Brain microvascular endothelial cell (primary cell): ENCODE measurements at regions not wholly inside any gene's neighbourhood (a gene's known extent, or its start where the extent isn't known, plus 50 kb on each side); places are given as distances from the start of the nearest gene placed in this dataset.

Experiments used
- DNase-seq: peaks from one replicate; pipeline ENCODE4 v3.0.0-alpha.2; 2020
- H3K27ac ChIP-seq: fragments of 250-450 bp; sonication (Bioruptor Pico); 2 replicates; pipeline ENCODE4 v1.5.1; 2020; ENCODE audit warnings: mild to moderate bottlenecking, moderate library complexity
- H3K27me3 ChIP-seq: fragments of 250-450 bp; sonication (Bioruptor Pico); replicated peaks from 2 replicates; pipeline ENCODE4 v1.5.1; 2020; ENCODE audit warnings: mild to moderate bottlenecking
- H3K36me3 ChIP-seq: fragments of 250-450 bp; sonication (Bioruptor Pico); replicated peaks from 2 replicates; pipeline ENCODE4 v1.5.1; 2020; ENCODE audit warnings: mild to moderate bottlenecking
- H3K4me3 ChIP-seq: 2 replicates; pipeline ENCODE4 v1.5.1; 2011; ENCODE audit warnings: low read depth, mild to moderate bottlenecking, control low read depth, low read length, moderate library complexity
- CTCF ChIP-seq: IDR thresholded peaks from 2 replicates; pipeline ENCODE4 v1.5.1; 2011; ENCODE audit warnings: low read depth, mild to moderate bottlenecking, moderate library complexity, low read length, control low read depth, inconsistent platforms; ENCODE audit errors: missing control alignments
- in situ Hi-C: cut with HindIII; loops from 2 replicates; pipeline ENCODE4 v1.10.0; 2017; ENCODE audit warnings: low sequenced_read_pairs, low pct_ligation_motif_present

DNA sequence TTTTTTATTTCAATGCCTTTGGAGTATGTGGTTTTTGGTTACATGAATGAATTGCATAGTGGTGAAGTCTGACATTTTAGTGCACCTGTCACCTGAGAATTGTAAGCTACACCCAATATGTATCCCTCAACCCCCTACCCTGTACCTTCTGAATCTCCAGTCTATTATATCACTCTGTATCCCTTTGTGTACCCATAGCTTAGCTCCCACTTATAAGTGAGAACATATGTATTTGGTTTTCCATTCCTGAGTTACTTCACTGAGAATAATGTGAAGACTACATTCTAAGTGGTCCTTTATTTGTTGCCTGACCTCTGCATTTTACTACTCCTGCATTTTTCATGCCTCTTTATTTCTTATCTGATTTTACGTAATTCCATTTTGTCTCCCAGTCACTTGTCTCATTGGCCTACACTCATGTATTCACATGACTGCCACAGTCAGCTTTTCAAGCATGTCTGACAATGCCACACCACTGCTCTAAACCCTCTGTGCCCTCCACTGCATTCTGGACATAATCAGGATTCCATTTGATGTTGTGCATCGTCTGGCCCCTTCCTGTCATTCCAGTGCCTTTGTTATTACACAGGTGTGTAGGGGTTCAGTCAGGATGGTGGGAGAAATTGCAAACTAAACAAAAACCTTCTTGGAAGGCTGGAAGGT is 1325.5 kb downstream of the XPNPEP1 start:
- no peaks in the 10 kb centered on the region for H3K27me3 ChIP-seq
- TF ChIP-seq CTCF = no peak
- no peak overlapping the region for H3K27ac ChIP-seq
- no peak overlapping the region for H3K4me3 ChIP-seq
- DNase-seq = no peak
- in situ Hi-C loops = no loop called here
- H3K36me3 ChIP-seq = no peaks in the 10 kb centered on the region

DNA sequence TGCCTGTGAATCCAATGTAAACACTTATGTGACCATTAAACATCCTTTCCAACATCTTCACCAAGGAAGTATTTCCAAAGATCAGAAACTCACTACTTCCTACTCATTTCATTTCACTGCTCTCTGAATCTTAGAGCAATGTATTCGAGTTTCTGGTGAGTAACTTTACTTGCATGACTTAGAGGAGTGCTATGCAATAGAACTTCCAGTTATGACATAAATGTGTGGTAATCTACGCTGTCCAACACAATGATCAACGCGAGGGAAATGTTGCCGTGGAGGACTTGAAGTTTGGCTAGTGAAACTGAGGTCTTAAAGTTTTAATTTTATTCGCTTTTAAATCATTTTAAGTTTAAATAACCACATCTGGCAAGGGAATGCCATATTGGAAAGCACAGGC is 1326.3 kb downstream of the XPNPEP1 start:
- no peak for DNase-seq
- Histone ChIP-seq H3K4me3 (no peak overlapping the region), H3K27me3 (no peaks in the 10 kb centered on the region), H3K27ac (no peak overlapping the region), H3K36me3 (no peaks in the 10 kb centered on the region)
- no peak for TF ChIP-seq CTCF
- in situ Hi-C loops = no loop called here

DNA sequence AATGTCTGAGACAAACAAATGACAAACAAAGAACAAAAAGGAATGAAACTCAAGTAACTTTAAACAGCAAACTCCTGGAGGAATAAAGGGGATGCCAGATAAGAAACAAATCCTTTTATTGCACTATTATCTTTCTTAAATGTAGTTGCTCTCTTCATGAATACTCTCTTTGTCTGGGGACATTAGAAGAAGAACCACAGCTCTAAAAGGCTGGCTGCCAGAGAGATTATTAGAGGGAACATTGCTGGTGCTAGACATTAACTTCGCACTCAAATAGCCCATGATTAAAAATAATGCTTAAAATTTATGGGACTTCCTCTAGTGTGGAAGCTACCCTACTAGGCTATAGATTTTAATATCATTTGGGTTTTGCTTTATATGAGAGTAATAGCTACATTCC is 1330.4 kb downstream of the XPNPEP1 start:
- no peaks in the 10 kb centered on the region for H3K27me3 ChIP-seq
- no peak for TF ChIP-seq CTCF
- no peak for DNase-seq
- H3K27ac ChIP-seq = no peak overlapping the region
- H3K36me3 ChIP-seq = no peaks in the 10 kb centered on the region
- in situ Hi-C loops = no loop called here
- H3K4me3 ChIP-seq = no peak overlapping the region

DNA sequence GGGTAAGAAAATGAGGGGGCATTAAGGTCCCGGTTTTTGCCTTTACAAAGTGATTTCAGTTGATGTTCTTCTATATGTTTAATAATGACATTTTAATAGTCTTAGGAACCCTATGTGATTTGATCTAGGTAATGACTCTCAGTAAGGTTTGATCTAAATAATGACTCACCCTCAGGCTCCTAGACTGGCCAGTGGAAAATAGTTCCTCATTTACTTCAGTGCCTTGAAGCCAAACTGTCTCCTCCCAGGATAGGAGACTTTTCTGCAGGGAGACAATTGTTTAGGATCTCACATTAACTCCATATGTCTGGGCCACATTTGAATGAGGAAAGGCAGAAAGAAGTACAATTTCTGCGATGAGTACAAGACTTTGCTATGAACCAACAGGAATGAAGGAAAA is 1331.9 kb downstream of the XPNPEP1 start:
- H3K27me3 ChIP-seq = no peaks in the 10 kb centered on the region
- in situ Hi-C loops = no loop called here
- TF ChIP-seq CTCF = no peak
- no peak overlapping the region for H3K27ac ChIP-seq
- H3K4me3 ChIP-seq = no peak overlapping the region
- H3K36me3 ChIP-seq = no peaks in the 10 kb centered on the region
- no peak for DNase-seq

DNA sequence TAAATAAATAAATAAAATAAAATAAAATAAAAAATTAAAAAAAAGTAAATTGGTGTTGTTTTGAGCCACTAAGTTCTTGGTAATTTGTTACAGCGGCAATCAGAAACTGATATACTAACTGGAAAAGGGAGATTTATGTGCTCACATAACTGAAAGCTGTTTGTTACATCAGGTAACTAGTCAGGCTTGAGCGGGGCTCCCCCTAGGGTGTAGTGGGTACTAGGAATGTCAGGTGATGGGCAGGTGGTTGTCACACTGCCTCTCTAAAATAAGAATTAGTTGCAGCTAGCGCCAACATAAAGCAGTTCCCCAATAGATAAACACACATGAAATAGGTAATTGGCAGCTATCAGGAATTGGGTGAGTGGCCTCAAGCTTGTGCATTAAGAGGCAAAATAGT is 1336.9 kb downstream of the XPNPEP1 start:
- Histone ChIP-seq H3K27me3 (no peaks in the 10 kb centered on the region), H3K4me3 (no peak overlapping the region), H3K36me3 (no peaks in the 10 kb centered on the region), H3K27ac (no peak overlapping the region)
- no peak for TF ChIP-seq CTCF
- in situ Hi-C loops = no loop called here
- no peak for DNase-seq

GRCh38 chr10:108583877-108584276 is 1339.4 kb downstream of the XPNPEP1 start:
- Histone ChIP-seq H3K36me3 (no peaks in the 10 kb centered on the region), H3K27ac (no peak overlapping the region), H3K27me3 (no peaks in the 10 kb centered on the region), H3K4me3 (no peak overlapping the region)
- in situ Hi-C loops = no loop called here
- no peak for TF ChIP-seq CTCF
- DNase-seq = no peak
